ENCODE measurements at regions not wholly inside any gene's neighbourhood (a gene's known extent, or its start where the extent isn't known, plus 50 kb on each side); places are given as distances from the start of the nearest gene placed in this dataset.

DNA sequence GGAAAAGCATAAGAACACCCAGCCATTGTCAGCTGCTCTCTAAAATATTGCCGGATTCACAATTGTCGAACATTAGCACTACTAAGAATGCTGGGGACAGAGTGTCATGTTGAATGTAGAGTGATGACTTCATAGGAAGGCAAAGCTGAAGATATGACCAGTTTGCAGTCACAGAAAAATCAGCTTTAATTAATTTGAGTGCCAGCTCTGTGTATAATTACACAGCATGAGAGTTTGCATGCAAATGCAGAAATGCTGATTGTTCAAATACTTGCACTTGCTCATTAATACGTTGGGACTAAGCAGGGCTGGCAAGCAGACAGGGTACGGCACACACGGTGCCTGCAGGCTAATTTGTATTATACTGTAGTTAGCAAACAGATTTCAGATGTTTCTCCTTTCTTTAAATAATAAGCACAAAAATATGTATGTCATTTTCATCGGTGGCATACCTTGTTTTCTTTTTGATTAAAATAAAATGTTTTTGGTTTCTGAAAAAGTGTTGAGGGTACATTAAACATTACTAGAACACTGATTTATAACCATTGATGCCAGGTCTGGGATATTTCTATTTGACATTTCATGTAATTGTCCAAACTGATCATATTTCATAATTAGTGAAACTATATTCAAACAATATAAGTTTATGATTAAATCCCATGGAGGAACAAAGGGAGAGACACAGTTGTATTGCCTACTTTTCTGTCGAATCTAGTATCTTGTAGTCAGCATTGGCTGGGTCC, 99.8 kb upstream of the ADGRL2 start:
- intact Hi-C loops (cut with DNase I): no loop called here
- WGBS: 61% methylated on average over 7 of the region's 7 CpGs
- no peak overlapping the region for H3K27ac ChIP-seq
- peaks cover 3% of the 10 kb centered on the region for H3K4me1 ChIP-seq (replicated peaks)
- no peaks in the 10 kb centered on the region for H3K9me3 ChIP-seq
- H3K27me3 ChIP-seq (replicated peaks; ENCODE audit: insufficient read depth): no peaks in the 10 kb centered on the region
- no peak for DNase-seq (ENCODE audit: low spot score)
- no peak overlapping the region for H3K4me3 ChIP-seq
- H3K36me3 ChIP-seq: no peaks in the 10 kb centered on the region
- TF ChIP-seq, protein P1, sequence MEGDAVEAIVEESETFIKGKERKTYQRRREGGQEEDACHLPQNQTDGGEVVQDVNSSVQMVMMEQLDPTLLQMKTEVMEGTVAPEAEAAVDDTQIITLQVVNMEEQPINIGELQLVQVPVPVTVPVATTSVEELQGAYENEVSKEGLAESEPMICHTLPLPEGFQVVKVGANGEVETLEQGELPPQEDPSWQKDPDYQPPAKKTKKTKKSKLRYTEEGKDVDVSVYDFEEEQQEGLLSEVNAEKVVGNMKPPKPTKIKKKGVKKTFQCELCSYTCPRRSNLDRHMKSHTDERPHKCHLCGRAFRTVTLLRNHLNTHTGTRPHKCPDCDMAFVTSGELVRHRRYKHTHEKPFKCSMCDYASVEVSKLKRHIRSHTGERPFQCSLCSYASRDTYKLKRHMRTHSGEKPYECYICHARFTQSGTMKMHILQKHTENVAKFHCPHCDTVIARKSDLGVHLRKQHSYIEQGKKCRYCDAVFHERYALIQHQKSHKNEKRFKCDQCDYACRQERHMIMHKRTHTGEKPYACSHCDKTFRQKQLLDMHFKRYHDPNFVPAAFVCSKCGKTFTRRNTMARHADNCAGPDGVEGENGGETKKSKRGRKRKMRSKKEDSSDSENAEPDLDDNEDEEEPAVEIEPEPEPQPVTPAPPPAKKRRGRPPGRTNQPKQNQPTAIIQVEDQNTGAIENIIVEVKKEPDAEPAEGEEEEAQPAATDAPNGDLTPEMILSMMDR (IDR thresholded peaks at IDR 0.05): no peak
- no peak for TF ChIP-seq POLR2A (IDR thresholded peaks at IDR 0.05)

DNA sequence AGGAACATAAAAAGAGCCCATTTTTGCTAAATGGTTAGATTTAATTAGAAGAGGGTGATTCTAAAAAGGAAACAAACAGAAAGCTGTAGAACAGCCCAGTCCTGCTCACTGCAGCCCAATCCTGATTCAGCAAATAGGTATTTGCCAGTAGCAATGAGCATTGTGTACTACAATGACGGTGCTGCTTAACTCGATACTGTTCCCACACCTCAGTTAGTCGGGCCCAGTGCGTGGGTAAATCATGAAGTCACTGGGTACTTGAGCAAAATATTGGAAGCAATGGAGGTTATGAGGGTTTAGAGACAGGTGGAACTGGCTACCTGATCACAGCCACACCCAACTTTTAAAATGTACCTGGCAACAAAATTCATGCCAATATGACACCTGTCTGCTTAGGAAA, 101.5 kb upstream of the ADGRL2 start:
- 51% methylated on average over 4 of the region's 4 CpGs for WGBS
- Histone ChIP-seq H3K4me3 (no peak overlapping the region), H3K27me3 (replicated peaks; ENCODE audit: insufficient read depth) (no peaks in the 10 kb centered on the region), H3K9me3 (no peaks in the 10 kb centered on the region), H3K36me3 (no peaks in the 10 kb centered on the region), H3K4me1 (replicated peaks) (peaks cover 3% of the 10 kb centered on the region), H3K27ac (peak overlapping the region; percentile 3 to 42)
- DNase-seq (ENCODE audit: low spot score): peak; percentile 41
- intact Hi-C loops (cut with DNase I): no loop called here
- no peak for TF ChIP-seq POLR2A (IDR thresholded peaks at IDR 0.05)
- TF ChIP-seq POLR2AphosphoS5 (IDR thresholded peaks at IDR 0.05): peak; percentile 48
- TF ChIP-seq, protein P1 (IDR thresholded peaks at IDR 0.05): no peak

DNA sequence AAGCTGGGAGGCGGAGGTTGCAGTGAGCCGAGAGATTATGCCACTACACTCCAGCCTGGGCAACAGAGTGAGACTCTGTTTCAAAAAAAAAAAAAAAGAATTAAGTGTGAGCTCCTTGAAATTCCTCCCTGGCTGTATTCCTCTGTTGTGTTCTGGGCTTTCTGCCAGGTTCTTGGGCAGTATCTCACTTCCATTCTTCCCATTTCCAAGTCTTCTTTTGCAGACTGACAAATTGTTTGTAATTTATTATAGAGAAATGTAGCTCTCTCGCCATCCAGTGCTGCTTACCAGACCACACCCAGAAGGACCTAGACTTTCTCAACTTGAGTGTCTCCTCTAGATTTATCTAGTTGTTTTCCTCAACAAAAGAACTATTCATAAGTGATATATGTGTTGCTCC, 105.0 kb upstream of the ADGRL2 start:
- 62% methylated on average over 3 of the region's 3 CpGs for WGBS
- H3K4me3 ChIP-seq: no peak overlapping the region
- H3K4me1 ChIP-seq (replicated peaks): peaks cover 3% of the 10 kb centered on the region
- H3K27ac ChIP-seq: no peak overlapping the region
- no peaks in the 10 kb centered on the region for H3K9me3 ChIP-seq
- no peak for TF ChIP-seq POLR2AphosphoS5 (IDR thresholded peaks at IDR 0.05)
- TF ChIP-seq POLR2A (IDR thresholded peaks at IDR 0.05): no peak
- TF ChIP-seq, protein P1 (IDR thresholded peaks at IDR 0.05): no peak
- no peaks in the 10 kb centered on the region for H3K36me3 ChIP-seq
- intact Hi-C loops (cut with DNase I): no loop called here
- DNase-seq (ENCODE audit: low spot score): no peak
- H3K27me3 ChIP-seq (replicated peaks; ENCODE audit: insufficient read depth): no peaks in the 10 kb centered on the region

DNA sequence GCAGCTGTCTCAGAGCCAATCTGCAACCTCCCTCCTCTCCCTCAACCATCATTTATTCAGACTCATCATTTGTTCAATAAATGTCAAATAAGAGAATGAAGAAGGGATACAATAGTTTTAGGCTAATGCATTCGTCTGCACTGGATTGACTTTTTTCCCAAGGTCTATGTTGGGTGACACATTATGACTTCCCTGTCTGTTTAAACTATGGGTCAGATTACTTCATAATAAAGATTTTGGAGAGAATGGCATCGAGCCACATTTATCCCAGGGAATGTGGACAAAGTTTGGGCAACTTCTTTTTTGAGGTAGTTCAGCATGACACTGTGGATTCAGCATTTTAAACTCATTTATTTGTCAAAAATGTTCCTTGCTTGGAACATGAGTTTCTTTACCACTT, 107.4 kb upstream of the ADGRL2 start:
- H3K4me3 ChIP-seq: no peak overlapping the region
- H3K27ac ChIP-seq: no peak overlapping the region
- H3K4me1 ChIP-seq (replicated peaks): no peaks in the 10 kb centered on the region
- H3K9me3 ChIP-seq: no peaks in the 10 kb centered on the region
- WGBS: 80% methylated on average over 2 of the region's 2 CpGs
- intact Hi-C loops (cut with DNase I): no loop called here
- H3K27me3 ChIP-seq (replicated peaks; ENCODE audit: insufficient read depth): no peaks in the 10 kb centered on the region
- no peaks in the 10 kb centered on the region for H3K36me3 ChIP-seq
- DNase-seq (ENCODE audit: low spot score): no peak
- TF ChIP-seq POLR2AphosphoS5 (IDR thresholded peaks at IDR 0.05): no peak
- TF ChIP-seq, protein P1 (IDR thresholded peaks at IDR 0.05): no peak
- no peak for TF ChIP-seq POLR2A (IDR thresholded peaks at IDR 0.05)

All from prostate gland (tissue), 2 donors.